ENCODE measurements at regions not wholly inside any gene's neighbourhood (a gene's known extent, or its start where the extent isn't known, plus 50 kb on each side); places are given as distances from the start of the nearest gene placed in this dataset.

DNA sequence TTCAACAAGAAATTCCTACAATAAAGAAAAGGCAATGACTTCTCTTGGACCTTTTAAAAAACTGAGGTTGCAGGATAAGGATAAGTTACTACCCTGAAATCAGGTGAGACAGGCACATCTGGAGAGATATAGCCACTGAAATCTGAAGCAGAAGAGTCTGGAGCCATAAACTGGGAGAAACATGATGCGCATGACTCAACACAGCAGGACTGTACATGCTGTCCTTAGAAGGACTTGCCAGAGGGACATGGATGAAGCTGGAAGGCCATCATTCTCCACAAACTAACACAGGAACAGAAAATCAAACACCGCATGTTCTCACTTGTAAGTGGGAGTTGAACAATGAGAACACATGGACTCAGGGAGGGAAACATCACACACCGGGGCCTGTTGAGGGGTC lies 1020.2 kb downstream of the AGBL1 start:
- no peak overlapping the region for H3K4me3 ChIP-seq (ENCODE audit: low read depth in 1 of 2, low read length in 2 of 2)
- peaks cover 5% of the 10 kb centered on the region for H3K9me3 ChIP-seq (ENCODE audit: insufficient read depth, low read length, severe bottlenecking)
- H4K20me1 ChIP-seq (ENCODE audit: insufficient read depth, low read length): no peaks in the 10 kb centered on the region
- no peak for DNase-seq
- no peak overlapping the region for H3K4me2 ChIP-seq (ENCODE audit: insufficient read depth, low read length)
- no peak for ATAC-seq (ENCODE audit: insufficient read depth, low read depth)
- no peaks in the 10 kb centered on the region for H3K36me3 ChIP-seq (ENCODE audit: insufficient read depth, low read length)
- no peaks in the 10 kb centered on the region for H3K79me2 ChIP-seq (ENCODE audit: insufficient read depth, low read length)
- no peak overlapping the region for H3K9ac ChIP-seq (ENCODE audit: low read depth, low read length)
- H3K27me3 ChIP-seq (ENCODE audit: insufficient read depth, low read length, poor library complexity): no peaks in the 10 kb centered on the region
- H3K4me1 ChIP-seq (ENCODE audit: insufficient read depth, low read length): no peaks in the 10 kb centered on the region
- TF ChIP-seq CTCF (IDR thresholded peaks at IDR 0.05; ENCODE audit: borderline replicate concordance, extremely low read depth, low read length, poor library complexity, severe bottlenecking) (no peak), EZH2 (IDR thresholded peaks at IDR 0.05; ENCODE audit: borderline replicate concordance, low read depth, low read length, severe bottlenecking) (no peak)
- no peak overlapping the region for H2AFZ ChIP-seq (ENCODE audit: low read depth, low read length)
- no peak overlapping the region for H3K27ac ChIP-seq (ENCODE audit: low read length)

DNA sequence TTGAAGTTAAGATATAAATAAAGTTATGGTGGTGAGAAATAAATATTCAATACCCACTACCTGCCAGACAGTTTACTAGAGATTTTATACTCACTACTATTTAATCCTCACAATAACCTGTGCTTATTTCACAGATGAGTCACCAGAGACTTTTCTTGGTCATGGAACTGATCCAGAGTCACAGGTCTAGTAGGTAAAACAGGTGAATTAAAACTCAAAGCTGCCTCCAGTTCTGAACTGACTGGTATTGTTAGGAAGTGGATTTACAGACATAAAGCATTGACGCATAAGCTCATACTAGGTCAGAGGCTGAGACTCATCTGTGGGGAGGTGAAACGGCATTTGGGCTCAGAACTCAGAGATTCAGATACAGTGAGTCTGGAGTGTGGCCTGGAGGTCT lies 1009.9 kb downstream of the AGBL1 start:
- no peak overlapping the region for H3K27ac ChIP-seq (ENCODE audit: low read length)
- no peak overlapping the region for H2AFZ ChIP-seq (ENCODE audit: low read depth, low read length)
- no peaks in the 10 kb centered on the region for H3K4me1 ChIP-seq (ENCODE audit: insufficient read depth, low read length)
- no peak for DNase-seq
- H3K4me3 ChIP-seq (ENCODE audit: low read depth in 1 of 2, low read length in 2 of 2): no peak overlapping the region
- no peak overlapping the region for H3K9ac ChIP-seq (ENCODE audit: low read depth, low read length)
- no peaks in the 10 kb centered on the region for H3K36me3 ChIP-seq (ENCODE audit: insufficient read depth, low read length)
- no peak for ATAC-seq (ENCODE audit: insufficient read depth, low read depth)
- no peaks in the 10 kb centered on the region for H4K20me1 ChIP-seq (ENCODE audit: insufficient read depth, low read length)
- TF ChIP-seq CTCF (IDR thresholded peaks at IDR 0.05; ENCODE audit: borderline replicate concordance, extremely low read depth, low read length, poor library complexity, severe bottlenecking) (no peak), EZH2 (IDR thresholded peaks at IDR 0.05; ENCODE audit: borderline replicate concordance, low read depth, low read length, severe bottlenecking) (no peak)
- no peaks in the 10 kb centered on the region for H3K79me2 ChIP-seq (ENCODE audit: insufficient read depth, low read length)
- no peak overlapping the region for H3K4me2 ChIP-seq (ENCODE audit: insufficient read depth, low read length)
- H3K27me3 ChIP-seq (ENCODE audit: insufficient read depth, low read length, poor library complexity): no peaks in the 10 kb centered on the region
- no peaks in the 10 kb centered on the region for H3K9me3 ChIP-seq (ENCODE audit: insufficient read depth, low read length, severe bottlenecking)

DNA sequence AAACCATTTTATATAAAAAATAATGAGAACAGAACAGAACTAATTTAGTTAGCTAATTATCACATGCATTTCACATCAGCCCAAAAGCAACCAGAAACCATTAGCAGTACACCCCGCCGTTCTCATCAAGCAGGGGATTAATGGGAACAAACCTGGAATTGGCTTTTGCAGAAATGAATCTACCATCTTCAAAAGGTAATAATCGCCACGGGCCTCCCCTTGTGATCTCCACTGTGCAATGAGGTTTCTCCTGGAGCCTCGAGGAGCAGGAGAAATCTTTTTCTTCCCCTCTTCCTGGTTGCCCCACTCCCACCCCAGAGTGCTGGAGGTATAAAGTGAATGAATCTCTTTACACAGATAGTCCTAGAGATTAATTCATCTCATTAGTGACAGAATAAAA lies 1003.5 kb downstream of the AGBL1 start:
- H3K4me3 ChIP-seq (ENCODE audit: low read depth in 1 of 2, low read length in 2 of 2): no peak overlapping the region
- H2AFZ ChIP-seq (ENCODE audit: low read depth, low read length): no peak overlapping the region
- H4K20me1 ChIP-seq (ENCODE audit: insufficient read depth, low read length): no peaks in the 10 kb centered on the region
- no peaks in the 10 kb centered on the region for H3K36me3 ChIP-seq (ENCODE audit: insufficient read depth, low read length)
- H3K4me1 ChIP-seq (ENCODE audit: insufficient read depth, low read length): no peaks in the 10 kb centered on the region
- H3K9ac ChIP-seq (ENCODE audit: low read depth, low read length): no peak overlapping the region
- no peak for DNase-seq
- H3K79me2 ChIP-seq (ENCODE audit: insufficient read depth, low read length): no peaks in the 10 kb centered on the region
- no peak overlapping the region for H3K27ac ChIP-seq (ENCODE audit: low read length)
- H3K27me3 ChIP-seq (ENCODE audit: insufficient read depth, low read length, poor library complexity): no peaks in the 10 kb centered on the region
- TF ChIP-seq CTCF (IDR thresholded peaks at IDR 0.05; ENCODE audit: borderline replicate concordance, extremely low read depth, low read length, poor library complexity, severe bottlenecking) (no peak), EZH2 (IDR thresholded peaks at IDR 0.05; ENCODE audit: borderline replicate concordance, low read depth, low read length, severe bottlenecking) (no peak)
- no peaks in the 10 kb centered on the region for H3K9me3 ChIP-seq (ENCODE audit: insufficient read depth, low read length, severe bottlenecking)
- no peak overlapping the region for H3K4me2 ChIP-seq (ENCODE audit: insufficient read depth, low read length)
- no peak for ATAC-seq (ENCODE audit: insufficient read depth, low read depth)

DNA sequence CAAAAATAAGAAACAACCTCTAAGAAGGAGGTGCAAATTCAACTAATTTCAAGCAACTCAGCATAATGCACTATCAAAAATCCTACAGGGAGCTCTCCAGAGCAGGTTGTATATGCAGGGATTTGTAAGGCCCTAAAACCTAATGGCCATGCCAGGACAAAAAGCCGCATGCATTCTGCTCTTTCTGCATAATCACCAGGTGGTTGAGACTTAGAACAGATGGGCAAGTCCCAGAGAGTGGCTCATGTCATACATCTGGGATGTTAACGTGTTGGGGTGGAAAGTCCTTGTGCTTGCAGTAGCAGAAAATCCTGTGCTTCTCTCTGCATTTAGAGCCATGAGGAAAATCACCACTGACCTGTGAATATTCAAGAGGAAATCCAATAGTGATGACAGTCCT lies 1002.9 kb downstream of the AGBL1 start:
- Histone ChIP-seq H3K4me3 (ENCODE audit: low read depth in 1 of 2, low read length in 2 of 2) (no peak overlapping the region), H3K79me2 (ENCODE audit: insufficient read depth, low read length) (no peaks in the 10 kb centered on the region), H3K4me2 (ENCODE audit: insufficient read depth, low read length) (no peak overlapping the region), H3K36me3 (ENCODE audit: insufficient read depth, low read length) (no peaks in the 10 kb centered on the region), H3K9me3 (ENCODE audit: insufficient read depth, low read length, severe bottlenecking) (no peaks in the 10 kb centered on the region), H3K9ac (ENCODE audit: low read depth, low read length) (no peak overlapping the region), H3K27me3 (ENCODE audit: insufficient read depth, low read length, poor library complexity) (no peaks in the 10 kb centered on the region), H3K4me1 (ENCODE audit: insufficient read depth, low read length) (no peaks in the 10 kb centered on the region), H2AFZ (ENCODE audit: low read depth, low read length) (no peak overlapping the region), H4K20me1 (ENCODE audit: insufficient read depth, low read length) (no peaks in the 10 kb centered on the region), H3K27ac (ENCODE audit: low read length) (no peak overlapping the region)
- no peak for ATAC-seq (ENCODE audit: insufficient read depth, low read depth)
- no peak for DNase-seq
- no peak for TF ChIP-seq EZH2 (IDR thresholded peaks at IDR 0.05; ENCODE audit: borderline replicate concordance, low read depth, low read length, severe bottlenecking)
- no peak for TF ChIP-seq CTCF (IDR thresholded peaks at IDR 0.05; ENCODE audit: borderline replicate concordance, extremely low read depth, low read length, poor library complexity, severe bottlenecking)
